K562 (cell line): ENCODE measurements at regions not wholly inside any gene's neighbourhood (a gene's known extent, or its start where the extent isn't known, plus 50 kb on each side); places are given as distances from the start of the nearest gene placed in this dataset.

ENCODE experiments used
- CEBPB ChIP-seq: fragments of 450-650 bp; IDR thresholded peaks from 2 replicates; pipeline ENCODE4 v1.6.1; 2016; ENCODE audit warnings: missing genetic modification characterization, missing compliant biosample characterization
- NFATC3 ChIP-seq: fragments of 450-650 bp; IDR thresholded peaks from 2 replicates; pipeline ENCODE4 v1.6.1; 2017; ENCODE audit warnings: mild to moderate bottlenecking
- NFIC ChIP-seq: fragments of 450-650 bp; IDR thresholded peaks from 2 replicates; pipeline ENCODE4 v1.6.1; 2017; ENCODE audit warnings: mild to moderate bottlenecking, inconsistent platforms
- NFRKB ChIP-seq: fragments of 450-650 bp; IDR thresholded peaks from 2 replicates; pipeline ENCODE4 v1.6.1; 2016; ENCODE audit warnings: low read depth
- RBM15 ChIP-seq: fragments of 200-400 bp; formaldehyde crosslinking; IDR thresholded peaks from 2 replicates; pipeline ENCODE4 v1.6.1; 2018; ENCODE audit warnings: mild to moderate bottlenecking, low read length, moderate library complexity; ENCODE audit not compliant: insufficient read depth
- TAF1 ChIP-seq: IDR thresholded peaks from 2 replicates; pipeline ENCODE4 v1.6.1; 2011; ENCODE audit warnings: mild to moderate bottlenecking, low read length, moderate library complexity; ENCODE audit not compliant: insufficient read depth, control insufficient read depth, severe bottlenecking; ENCODE audit errors: extremely low read depth
- YY1 ChIP-seq, 3 experiments: IDR thresholded peaks; 2 replicates each; pipeline ENCODE4 v1.6.1; 2011; ENCODE audit warnings: low read length in 2 of 3, mild to moderate bottlenecking in 2 of 3, moderate library complexity in 2 of 3, borderline replicate concordance in 1 of 3, control low read depth in 1 of 3, low read depth in 1 of 3; ENCODE audit not compliant: insufficient read depth in 3 of 3, insufficient replicate concordance in 2 of 3, control insufficient read depth in 1 of 3, insufficient read length in 1 of 3; ENCODE audit errors: extremely low read depth in 1 of 3
- ZFP36 ChIP-seq: fragments of 150-350 bp; IDR thresholded peaks from 2 replicates; pipeline ENCODE4 v1.6.1; 2018; ENCODE audit warnings: low read length, low read depth; ENCODE audit not compliant: partially characterized antibody
- ZFX ChIP-seq: sonication (generic); formaldehyde crosslinking; IDR thresholded peaks from 2 replicates; pipeline ENCODE4 v1.8.0; 2022; ENCODE audit warnings: mild to moderate bottlenecking, missing genetic modification reagents, moderate library complexity
- ZNF124 ChIP-seq: sonication (generic); formaldehyde crosslinking; IDR thresholded peaks from 2 replicates; pipeline ENCODE4 v1.8.1; 2022; ENCODE audit warnings: missing genetic modification reagents

DNA sequence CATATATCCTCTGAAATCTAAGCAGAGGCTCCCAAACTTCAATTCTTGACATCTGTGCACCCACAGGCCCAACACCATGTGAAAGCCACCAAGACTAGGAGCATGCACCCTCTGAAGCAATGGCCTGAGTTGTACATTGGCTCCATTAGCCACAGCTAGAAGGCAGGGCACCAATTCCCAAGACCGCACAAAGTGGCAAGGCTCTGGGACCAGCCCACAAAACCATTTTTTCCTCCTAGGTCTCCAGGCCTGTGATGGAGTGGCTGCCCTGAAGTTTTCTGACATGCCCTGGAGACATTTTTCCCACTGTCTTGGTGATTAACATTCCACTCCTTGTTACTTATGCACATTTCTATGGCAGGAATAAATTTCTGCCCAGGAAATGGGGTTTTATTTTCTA, 232.2 kb upstream of the GRID2 start:
- no peak for TF ChIP-seq ZNF124 (CRISPR knock-in tag)
- TF ChIP-seq CEBPB: no peak
- TF ChIP-seq RBM15: no peak
- TF ChIP-seq ZFX: no peak
- TF ChIP-seq TAF1: no peak
- TF ChIP-seq YY1 (IDR thresholded peaks at IDR 0.05; ENCODE audit: borderline replicate concordance in 1 of 3, control insufficient read depth in 1 of 3, extremely low read depth in 1 of 3, insufficient read depth in 3 of 3, insufficient read length in 1 of 3, insufficient replicate concordance in 2 of 3, low read depth in 1 of 3, low read length in 2 of 3): no peak
- TF ChIP-seq NFATC3: no peak
- no peak for TF ChIP-seq NFRKB
- TF ChIP-seq NFIC: no peak
- TF ChIP-seq ZFP36: no peak
